SK-N-SH treated with all-trans-retinoic acid at 6 μM for 48 hours (cell line): ENCODE measurements at regions not wholly inside any gene's neighbourhood (a gene's known extent, or its start where the extent isn't known, plus 50 kb on each side); places are given as distances from the start of the nearest gene placed in this dataset.

ENCODE experiments used
- ATAC-seq: fragments of 200-7000 bp; cut with Tn5 transposase; 3 replicates; pipeline ENCODE4 v1.9.1; 2020; ENCODE audit warnings: mild to moderate bottlenecking, moderate library complexity
- ARNTL ChIP-seq: fragments of 450-650 bp; formaldehyde crosslinking; IDR thresholded peaks from 2 replicates; pipeline ENCODE4 v1.5.0; 2020; ENCODE audit warnings: low read depth, mild to moderate bottlenecking, moderate library complexity, borderline replicate concordance
- BACH2 ChIP-seq: fragments of 250-450 bp; sonication (Bioruptor Pico); IDR thresholded peaks from 2 replicates; pipeline ENCODE4 v1.9.0; 2021; ENCODE audit warnings: mild to moderate bottlenecking, borderline replicate concordance
- CSDC2 ChIP-seq: fragments of 250-450 bp; sonication (Bioruptor Pico); IDR thresholded peaks from 2 replicates; pipeline ENCODE4 v1.5.0; 2020; ENCODE audit warnings: mild to moderate bottlenecking, moderate library complexity
- CSRNP3 ChIP-seq: fragments of 250-450 bp; sonication (Bioruptor Pico); IDR thresholded peaks from 2 replicates; pipeline ENCODE4 v1.5.1; 2021; ENCODE audit warnings: mild to moderate bottlenecking, moderate library complexity
- ESRRG ChIP-seq: fragments of 250-450 bp; sonication (Bioruptor Pico); IDR thresholded peaks from 2 replicates; pipeline ENCODE4 v1.6.1; 2021; ENCODE audit warnings: mild to moderate bottlenecking
- GLIS3 ChIP-seq: fragments of 250-450 bp; sonication (Bioruptor Pico); IDR thresholded peaks from 2 replicates; pipeline ENCODE4 v1.5.0; 2020; ENCODE audit warnings: mild to moderate bottlenecking, moderate library complexity
- ISL1 ChIP-seq: fragments of 250-450 bp; sonication (Bioruptor Pico); IDR thresholded peaks from 2 replicates; pipeline ENCODE4 v2.1.2; 2022; ENCODE audit warnings: mild to moderate bottlenecking, moderate library complexity
- OSR1 ChIP-seq: fragments of 250-450 bp; sonication (Bioruptor Pico); IDR thresholded peaks from 2 replicates; pipeline ENCODE4 v1.8.0; 2022; ENCODE audit warnings: moderate library complexity, mild to moderate bottlenecking, inconsistent platforms
- PATZ1 ChIP-seq: fragments of 250-450 bp; sonication (Bioruptor Pico); IDR thresholded peaks from 2 replicates; pipeline ENCODE4 v1.8.0; 2020; ENCODE audit warnings: mild to moderate bottlenecking, moderate library complexity, borderline replicate concordance
- PPARA ChIP-seq: fragments of 250-450 bp; sonication (Bioruptor Pico); IDR thresholded peaks from 2 replicates; pipeline ENCODE4 v1.5.0; 2020; ENCODE audit warnings: mild to moderate bottlenecking, borderline replicate concordance
- RARB ChIP-seq: fragments of 250-450 bp; sonication (Bioruptor Pico); IDR thresholded peaks from 2 replicates; pipeline ENCODE4 v1.8.0; 2021; ENCODE audit warnings: mild to moderate bottlenecking, moderate library complexity
- SNAI2 ChIP-seq: fragments of 250-450 bp; sonication (Bioruptor Pico); IDR thresholded peaks from 2 replicates; pipeline ENCODE4 v1.5.0; 2020; ENCODE audit warnings: mild to moderate bottlenecking, moderate library complexity
- TCF4 ChIP-seq: fragments of 250-450 bp; sonication (Bioruptor Pico); IDR thresholded peaks from 2 replicates; pipeline ENCODE4 v1.8.0; 2021; ENCODE audit warnings: mild to moderate bottlenecking, moderate library complexity, borderline replicate concordance
- TOX ChIP-seq: fragments of 250-450 bp; sonication (Bioruptor Pico); IDR thresholded peaks from 2 replicates; pipeline ENCODE4 v1.8.0; 2021; ENCODE audit warnings: mild to moderate bottlenecking, moderate library complexity, borderline replicate concordance
- ZC3H10 ChIP-seq: fragments of 250-450 bp; sonication (Bioruptor Pico); IDR thresholded peaks from 2 replicates; pipeline ENCODE4 v1.5.1; 2021; ENCODE audit warnings: mild to moderate bottlenecking, moderate library complexity
- ZFP3 ChIP-seq: fragments of 250-450 bp; sonication (Bioruptor Pico); IDR thresholded peaks from 2 replicates; pipeline ENCODE4 v1.5.0; 2020; ENCODE audit warnings: mild to moderate bottlenecking, moderate library complexity
- ZFP30 ChIP-seq: fragments of 450-650 bp; formaldehyde crosslinking; IDR thresholded peaks from 2 replicates; pipeline ENCODE4 v1.5.0; 2022; ENCODE audit warnings: mild to moderate bottlenecking, moderate library complexity
- ZNF565 ChIP-seq: fragments of 450-650 bp; formaldehyde crosslinking; conservative IDR thresholded peaks from 2 replicates; pipeline ENCODE4 v1.5.0; 2020; ENCODE audit warnings: low read depth, mild to moderate bottlenecking, moderate library complexity
- ZNF70 ChIP-seq: fragments of 450-650 bp; formaldehyde crosslinking; IDR thresholded peaks from 2 replicates; pipeline ENCODE4 v1.5.0; 2020; ENCODE audit warnings: mild to moderate bottlenecking, moderate library complexity
- ZNF8 ChIP-seq: fragments of 450-650 bp; formaldehyde crosslinking; IDR thresholded peaks from 2 replicates; pipeline ENCODE4 v1.5.0; 2020; ENCODE audit warnings: mild to moderate bottlenecking, moderate library complexity

- TF ChIP-seq ZNF565 (no peak), ZNF8 (no peak), OSR1 (no peak), SNAI2 (CRISPR knock-in tag) (no peak), ISL1 (no peak), RARB (CRISPR knock-in tag) (no peak)
Measured at GRCh38 chr19:28217022-28217421, 995.9 kb downstream of the UQCRFS1 start (continued).

GRCh38 chr19:28213470-28214082 is 999.4 kb downstream of the UQCRFS1 start:
- ATAC-seq = peak; percentile 16; the same call in 1 of the 3 replicates
- no peak for TF ChIP-seq OSR1

GRCh38 chr19:28210886-28211285 is 1002.1 kb downstream of the UQCRFS1 start:
- ATAC-seq = no peak
- TF ChIP-seq CSRNP3 (no peak), ZNF565 (no peak), CSDC2 (CRISPR knock-in tag) (no peak), ESRRG (CRISPR knock-in tag) (no peak), ZNF70 (no peak), RARB (CRISPR knock-in tag) (no peak), TCF4 (CRISPR knock-in tag) (no peak), ZNF8 (no peak), PPARA (no peak), ZFP3 (CRISPR knock-in tag) (no peak), ZC3H10 (CRISPR knock-in tag) (no peak), GLIS3 (CRISPR knock-in tag) (no peak), ARNTL (no peak), ZFP30 (CRISPR knock-in tag) (no peak)

GRCh38 chr19:28208745-28209144 is 1004.2 kb downstream of the UQCRFS1 start:
- TF ChIP-seq ARNTL (no peak), ZNF70 (no peak), PPARA (no peak), ZNF8 (no peak), RARB (CRISPR knock-in tag) (no peak), ISL1 (no peak), CSDC2 (CRISPR knock-in tag) (no peak)
- ATAC-seq = no peak

- TF ChIP-seq BACH2 (CRISPR knock-in tag) = no peak
- ATAC-seq = no peak
Measured at GRCh38 chr19:28207244-28207643, 1005.7 kb downstream of the UQCRFS1 start.

GRCh38 chr19:28201462-28201943 is 1011.4 kb downstream of the UQCRFS1 start:
- no peak for TF ChIP-seq CSRNP3
- no peak for TF ChIP-seq OSR1
- no peak for TF ChIP-seq ZFP30 (CRISPR knock-in tag)
- TF ChIP-seq TOX (CRISPR knock-in tag) = no peak
- ATAC-seq = no peak

DNA sequence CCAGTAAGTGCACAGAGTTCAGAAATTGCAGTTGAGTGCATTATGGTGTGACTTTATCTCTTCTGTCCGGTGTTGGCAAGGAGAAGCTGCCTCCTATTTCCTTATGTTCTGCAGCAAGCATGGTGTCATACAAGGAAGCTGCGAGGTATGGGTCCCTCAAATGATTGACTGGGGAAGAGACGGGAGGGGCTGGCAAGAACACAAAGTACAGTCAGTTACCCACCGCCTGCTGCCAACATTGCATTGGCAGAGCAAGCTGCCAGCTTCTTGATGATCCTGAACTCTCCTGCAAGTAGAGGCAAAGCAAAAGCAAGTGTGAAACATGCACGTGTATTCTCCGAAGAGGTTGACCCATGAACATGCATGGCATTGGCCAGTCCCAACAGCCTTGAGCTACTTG is 1013.6 kb downstream of the UQCRFS1 start:
- ATAC-seq = no peak
- TF ChIP-seq RARB (CRISPR knock-in tag) (no peak), PATZ1 (CRISPR knock-in tag) (no peak), ZNF70 (no peak), ZNF565 (no peak)
